Smooth muscle cell (in vitro differentiated cells): ENCODE measurements at regions not wholly inside any gene's neighbourhood (a gene's known extent, or its start where the extent isn't known, plus 50 kb on each side); places are given as distances from the start of the nearest gene placed in this dataset. TPM values are rescaled to one million over a fixed set of nuclear protein-coding genes. Genes with fewer than 3 reads are reported as not detected.

Experiments used
- DNase-seq: peaks from one replicate; lab custom pipeline; 2025; ENCODE audit not compliant: unreplicated experiment; lab: John Stamatoyannopoulos, UW
- H2AFZ ChIP-seq: fragments of 200-600 bp; sonication (generic); 2 replicates; pipeline ENCODE4 v1.6.0; 2016; ENCODE audit warnings: antibody characterized with exemption, low read depth, mild to moderate bottlenecking
- H3F3A ChIP-seq: fragments of 200-600 bp; sonication (generic); 2 replicates; pipeline ENCODE4 v1.6.0; 2017; ENCODE audit warnings: antibody characterized with exemption, low read depth
- H3K27ac ChIP-seq: fragments of 200-600 bp; sonication (generic); 2 replicates; pipeline ENCODE4 v1.5.1; 2016; ENCODE audit warnings: low read depth, mild to moderate bottlenecking
- H3K27me3 ChIP-seq: fragments of 200-600 bp; sonication (generic); 2 replicates; pipeline ENCODE4 v1.6.1; 2016; ENCODE audit warnings: low read depth, mild to moderate bottlenecking
- H3K36me3 ChIP-seq: fragments of 200-600 bp; sonication (generic); 2 replicates; pipeline ENCODE4 v1.5.1; 2016; ENCODE audit warnings: low read depth
- H3K4me1 ChIP-seq: fragments of 200-600 bp; sonication (generic); 2 replicates; pipeline ENCODE4 v1.5.1; 2016; ENCODE audit warnings: low read depth
- H3K4me2 ChIP-seq: fragments of 200-600 bp; sonication (generic); 2 replicates; pipeline ENCODE4 v1.6.0; 2016; ENCODE audit warnings: mild to moderate bottlenecking
- H3K4me3 ChIP-seq: fragments of 200-600 bp; sonication (generic); 2 replicates; pipeline ENCODE4 v1.5.1; 2016; ENCODE audit warnings: mild to moderate bottlenecking
- H3K79me2 ChIP-seq: fragments of 200-600 bp; sonication (generic); 2 replicates; pipeline ENCODE4 v1.6.0; 2016; ENCODE audit warnings: low read depth, mild to moderate bottlenecking
- H3K9ac ChIP-seq: fragments of 200-600 bp; sonication (generic); 2 replicates; pipeline ENCODE4 v1.6.0; 2016; ENCODE audit warnings: low read depth
- H3K9me3 ChIP-seq: fragments of 200-600 bp; sonication (generic); replicated peaks from 2 replicates; pipeline ENCODE4 v1.5.1; 2016; ENCODE audit warnings: low read depth
- H4K20me1 ChIP-seq: fragments of 200-600 bp; sonication (generic); 2 replicates; pipeline ENCODE4 v1.6.0; 2016; ENCODE audit warnings: low read depth
- CTCF ChIP-seq: fragments of 200-600 bp; sonication (generic); IDR thresholded peaks from 2 replicates; pipeline ENCODE4 v1.5.1; 2017; ENCODE audit warnings: borderline replicate concordance, mild to moderate bottlenecking, antibody characterized with exemption; ENCODE audit not compliant: insufficient read depth, poor library complexity, severe bottlenecking
- WGBS: methylation state at CpG from one replicate; pipeline ENCODE4 v1.1.7; 2016; ENCODE audit warnings: low lambda C conversion rate; 5-methylcytosine and 5-hydroxymethylcytosine counted together
- small RNA-seq: library from RNA; depleted of rRNA; stranded (forward); fragments of <200 nt; gene quantifications from one replicate; pipeline ENCODE3, GENCODE V24; 2014

DNA sequence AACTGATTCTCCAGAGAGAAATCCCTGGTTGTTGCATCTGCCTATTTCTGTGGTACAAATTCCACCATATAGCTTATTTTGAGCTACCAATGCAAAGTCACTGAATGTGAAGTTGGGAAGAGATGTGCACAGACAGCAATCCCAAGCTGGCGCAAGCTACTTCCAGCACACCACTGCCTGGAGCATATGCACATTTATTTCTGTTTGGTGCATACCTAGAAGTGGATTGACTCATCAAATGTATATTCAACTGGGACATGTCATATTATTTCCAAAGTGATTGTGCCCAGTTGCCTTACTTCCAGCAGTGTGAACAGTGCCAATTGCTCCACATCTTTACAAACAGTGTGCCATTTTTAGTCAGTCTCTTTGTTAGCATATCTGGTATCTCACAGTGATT, 58.2 kb upstream of the PLD5 start:
- no peaks in the 10 kb centered on the region for H3K4me1 ChIP-seq
- H3K4me3 ChIP-seq: no peak overlapping the region
- DNase-seq: no peak
- H3F3A ChIP-seq: no peaks in the 10 kb centered on the region
- TF ChIP-seq CTCF: no peak
- no peak overlapping the region for H3K4me2 ChIP-seq
- no peaks in the 10 kb centered on the region for H3K27me3 ChIP-seq
- H3K27ac ChIP-seq: no peak overlapping the region
- no peaks in the 10 kb centered on the region for H3K79me2 ChIP-seq
- H3K9ac ChIP-seq: no peak overlapping the region
- no peak overlapping the region for H2AFZ ChIP-seq
- no peaks in the 10 kb centered on the region for H4K20me1 ChIP-seq
- no peaks in the 10 kb centered on the region for H3K36me3 ChIP-seq
- no peaks in the 10 kb centered on the region for H3K9me3 ChIP-seq
- 90% methylated on average over 1 of the region's 1 CpG for WGBS

DNA sequence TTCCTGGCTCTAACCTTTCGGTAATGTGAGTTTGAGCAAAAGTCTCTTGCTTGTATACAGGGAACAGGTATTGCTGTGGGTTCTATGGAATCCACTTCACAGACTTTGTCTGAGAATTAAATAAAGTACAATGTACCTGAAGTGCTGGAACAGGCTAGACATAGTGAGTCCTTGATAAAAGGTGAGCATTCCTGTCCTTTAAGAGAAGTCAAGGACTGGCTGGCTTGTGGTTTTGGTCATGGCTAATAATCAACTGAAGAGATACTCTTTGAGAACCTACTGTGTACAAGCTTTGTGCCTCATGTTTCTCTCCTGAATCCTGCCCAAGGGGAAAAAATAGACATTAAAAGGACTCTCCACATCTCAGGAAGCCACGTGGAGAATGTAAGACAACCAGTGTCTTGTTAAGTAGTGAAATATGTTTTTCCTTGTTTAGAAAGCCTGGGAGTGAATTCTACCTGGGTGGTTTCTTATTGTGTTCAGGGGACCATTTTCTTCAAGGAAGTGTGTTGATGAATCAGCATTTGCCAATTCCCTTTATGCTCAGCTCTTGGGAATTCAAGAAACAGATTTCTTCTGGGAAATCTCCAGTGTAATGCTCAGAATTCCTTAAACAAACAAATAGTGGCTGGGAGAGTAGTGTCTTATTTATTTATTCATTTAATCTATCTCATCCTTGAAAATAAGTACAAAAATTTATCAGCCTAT, 55.2 kb upstream of the PLD5 start:
- Histone ChIP-seq H3K4me3 (no peak overlapping the region), H3K4me1 (no peaks in the 10 kb centered on the region), H2AFZ (no peak overlapping the region), H3F3A (no peaks in the 10 kb centered on the region), H3K36me3 (no peaks in the 10 kb centered on the region), H3K27ac (no peak overlapping the region), H3K9ac (no peak overlapping the region), H3K79me2 (no peaks in the 10 kb centered on the region), H3K27me3 (no peaks in the 10 kb centered on the region), H3K9me3 (no peaks in the 10 kb centered on the region), H3K4me2 (no peak overlapping the region), H4K20me1 (no peaks in the 10 kb centered on the region)
- no peak for DNase-seq
- WGBS: 72% methylated on average over 2 of the region's 2 CpGs
- no peak for TF ChIP-seq CTCF

Small RNAs in the stretch of these regions (small RNA-seq; reads per million reads assigned to genes)
- gene AL603825.1: not detected
